K562 (cell line): ENCODE measurements at regions not wholly inside any gene's neighbourhood (a gene's known extent, or its start where the extent isn't known, plus 50 kb on each side); places are given as distances from the start of the nearest gene placed in this dataset.

Experiments used
- ATAC-seq: fragments of 200-7000 bp; cut with Tn5 transposase; 3 replicates; pipeline ENCODE4 v1.9.1; 2020; ENCODE audit warnings: moderate library complexity
- BruUV-seq: library from RNA; stranded (reverse); fragments of 400-500 nt; replicated peaks from 2 replicates; lab custom pipeline; 2021; lab: Mats Ljungman, UMichigan
- CTCF ChIA-PET: fragments of 300-600 bp; formaldehyde crosslinking; extraction: SDS; loops from one replicate; lab custom pipeline; 2021; ENCODE audit warnings: low intra/inter-chr PET ratio; lab: Yijun Ruan, JAX
- POLR2A ChIA-PET: fragments of 300-600, 350-650 bp; sonication (Branson Sonifier 250); formaldehyde crosslinking; extraction: SDS; loops from one replicate; lab custom pipeline; 2021; ENCODE audit warnings: antibody characterized with exemption, inconsistent platforms; lab: Yijun Ruan, JAX
- DNase-seq, 4 experiments: peaks; one replicate each; pipeline versions ENCODE4 v3.0.0 to v3.0.0-alpha.2; 2011 to 2018; ENCODE audit warnings: low spot score in 3 of 4, mixed read lengths in 3 of 4; ENCODE audit errors: extremely low read depth in 1 of 4
- FAIRE-seq: peaks from 2 replicates; lab custom pipeline; 2011; peaks lifted over from hg19 to GRCh38; lab: Jason Lieb, UNC
- H2AFZ ChIP-seq: 2 replicates; pipeline ENCODE4 v1.6.0; 2011; ENCODE audit warnings: low read depth, low read length, control low read depth, inconsistent platforms
- H3K27ac ChIP-seq: fragments of 200-600 bp; 3 replicates; pipeline ENCODE4 v1.8.0; 2011; ENCODE audit warnings: low read depth, mild to moderate bottlenecking, control low read depth, inconsistent platforms, low read length, moderate library complexity, mixed read lengths; ENCODE audit errors: extremely low read depth
- H3K27me3 ChIP-seq, 2 experiments: fragments of 300-600 bp in 1 of 2; 2 replicates in 1 of 2; 3 replicates in 1 of 2; pipeline versions ENCODE4 v1.6.0 to v1.8.0; 2011; ENCODE audit warnings: inconsistent platforms in 2 of 2, low read length in 2 of 2, mild to moderate bottlenecking in 1 of 2, mixed read lengths in 1 of 2, moderate library complexity in 1 of 2; ENCODE audit not compliant: control insufficient read depth in 2 of 2, insufficient read depth in 2 of 2
- H3K36me3 ChIP-seq: fragments of 300-600 bp; 3 replicates; pipeline ENCODE4 v1.8.0; 2011; ENCODE audit warnings: mild to moderate bottlenecking, low read length, inconsistent platforms; ENCODE audit not compliant: control insufficient read depth, insufficient read depth
- H3K4me1 ChIP-seq, 2 experiments: fragments of 200-600 bp in 1 of 2; replicated peaks in 1 of 2; 2 replicates in 1 of 2; 3 replicates in 1 of 2; pipeline versions ENCODE4 v1.5.1 to v1.8.0; 2011; ENCODE audit warnings: inconsistent platforms in 2 of 2, low read length in 2 of 2, mild to moderate bottlenecking in 1 of 2, mixed read lengths in 1 of 2, moderate library complexity in 1 of 2; ENCODE audit not compliant: control insufficient read depth in 2 of 2, insufficient read depth in 2 of 2
- H3K4me2 ChIP-seq: 2 replicates; pipeline ENCODE4 v1.6.1; 2011; ENCODE audit warnings: low read length, control low read depth, inconsistent platforms, mixed read lengths; ENCODE audit not compliant: insufficient read depth
- H3K4me3 ChIP-seq: fragments of 200-600 bp; sonication (generic), shearing (Covaris generic); 2 replicates; pipeline ENCODE4 v1.5.1; 2016; ENCODE audit warnings: control low read depth, inconsistent platforms
- H3K79me2 ChIP-seq: fragments of 200-600 bp; 3 replicates; pipeline ENCODE4 v1.8.0; 2011; ENCODE audit warnings: low read length, inconsistent platforms; ENCODE audit not compliant: control insufficient read depth, insufficient read depth
- H3K9ac ChIP-seq, 2 experiments: 2 replicates each; pipeline versions ENCODE4 v1.6.0 to v1.6.1; 2011; ENCODE audit warnings: low read depth in 2 of 2, low read length in 2 of 2, control low read depth in 1 of 2, inconsistent platforms in 1 of 2, mild to moderate bottlenecking in 1 of 2, mixed read lengths in 1 of 2; ENCODE audit not compliant: insufficient read depth in 1 of 2
- H3K9me1 ChIP-seq: one replicate; pipeline ENCODE4 v1.6.0; 2011; ENCODE audit warnings: inconsistent platforms, mild to moderate bottlenecking, low read length, moderate library complexity; ENCODE audit not compliant: control insufficient read depth, insufficient read depth
- H3K9me3 ChIP-seq: replicated peaks from 2 replicates; pipeline ENCODE4 v1.5.1; 2011; ENCODE audit warnings: low read depth, low read length, inconsistent platforms; ENCODE audit not compliant: control insufficient read depth, insufficient read depth
- H4K20me1 ChIP-seq: replicated peaks from 2 replicates; pipeline ENCODE4 v1.6.1; 2011; ENCODE audit warnings: low read length, inconsistent platforms, mixed read lengths; ENCODE audit not compliant: control insufficient read depth, insufficient read depth
- BCL6 ChIP-seq: fragments of 250-450 bp; sonication (Bioruptor Pico); IDR thresholded peaks from 2 replicates; pipeline ENCODE4 v1.4.0; 2020
- BDP1 ChIP-seq: IDR thresholded peaks from 3 replicates; pipeline ENCODE4 v1.6.1; 2011; ENCODE audit not compliant: insufficient read length, insufficient read depth
- CBFA2T2 ChIP-seq: fragments of 450-650 bp; conservative IDR thresholded peaks from 2 replicates; pipeline ENCODE4 v1.6.1; 2017; ENCODE audit warnings: mild to moderate bottlenecking
- CREBBP ChIP-seq: IDR thresholded peaks from one replicate; pipeline ENCODE4 v1.6.1; 2012; ENCODE audit warnings: low read depth, mild to moderate bottlenecking, control low read depth, inconsistent platforms, low read length
- ESRRA ChIP-seq: fragments of 450-650 bp; IDR thresholded peaks from 2 replicates; pipeline ENCODE4 v1.6.1; 2014; ENCODE audit warnings: low read depth, mild to moderate bottlenecking, moderate library complexity, borderline replicate concordance
- HES1 ChIP-seq: fragments of 450-650 bp; IDR thresholded peaks from 2 replicates; pipeline ENCODE4 v1.6.1; 2016; ENCODE audit warnings: low read depth, mild to moderate bottlenecking, moderate library complexity
- JUND ChIP-seq, 2 experiments: IDR thresholded peaks; 2 replicates in 1 of 2; 3 replicates in 1 of 2; pipeline ENCODE4 v1.6.1; 2011; ENCODE audit warnings: borderline replicate concordance in 2 of 2, low read depth in 2 of 2, low read length in 2 of 2, improper control_type of control experiment in 1 of 2, missing biosample characterization in 1 of 2, missing genetic modification characterization in 1 of 2, missing genetic modification reagents in 1 of 2
- LEF1 ChIP-seq: fragments of 450-650 bp; IDR thresholded peaks from 2 replicates; pipeline ENCODE4 v1.6.1; 2016; ENCODE audit warnings: mild to moderate bottlenecking
- MNT ChIP-seq, 2 experiments: fragments of 450-650 bp; conservative IDR thresholded peaks; 2 replicates each; pipeline ENCODE4 v1.6.1; 2017; ENCODE audit warnings: mild to moderate bottlenecking in 2 of 2, moderate library complexity in 2 of 2
- PHB2 ChIP-seq: fragments of 450-650 bp; IDR thresholded peaks from 2 replicates; pipeline ENCODE4 v1.6.1; 2017; ENCODE audit warnings: low read depth
- PURB ChIP-seq: sonication (generic); formaldehyde crosslinking; IDR thresholded peaks from 2 replicates; pipeline ENCODE4 v1.9.0; 2021; ENCODE audit warnings: low read depth, mild to moderate bottlenecking, missing genetic modification reagents
- SETDB1 ChIP-seq: IDR thresholded peaks from one replicate; pipeline ENCODE4 v1.6.1; 2012; ENCODE audit warnings: low read length, control low read depth, inconsistent platforms
- YBX1 ChIP-seq: fragments of 450-650 bp; IDR thresholded peaks from 2 replicates; pipeline ENCODE4 v1.7.1; 2016; ENCODE audit warnings: mild to moderate bottlenecking
- ZNF277 ChIP-seq: fragments of 250-450 bp; sonication (Bioruptor Pico); IDR thresholded peaks from 2 replicates; pipeline ENCODE4 v1.8.0; 2022; ENCODE audit warnings: inconsistent platforms, mild to moderate bottlenecking, moderate library complexity, borderline replicate concordance
- ZNF551 ChIP-seq: fragments of 250-450 bp; sonication (Bioruptor Pico); IDR thresholded peaks from 2 replicates; pipeline ENCODE4 v1.5.0; 2021; ENCODE audit warnings: mild to moderate bottlenecking, moderate library complexity
- ZNF57 ChIP-seq: fragments of 450-650 bp; formaldehyde crosslinking; IDR thresholded peaks from 2 replicates; pipeline ENCODE4 v1.4.0; 2020; ENCODE audit warnings: mild to moderate bottlenecking, moderate library complexity
- in situ Hi-C: fragments of 300-500 bp; cut with MboI; formaldehyde crosslinking; loops from 4 replicates; pipeline ENCODE4 v1.15.0; 2018; ENCODE audit warnings: inconsistent platforms, mixed read lengths
- intact Hi-C: fragments of 100-400 bp; cut with micrococcal nuclease; formaldehyde crosslinking; loops from 2 replicates; pipeline ENCODE4 v1.14.2; 2022

GRCh38 chr2:226023946-226024345, 624.4 kb downstream of the NYAP2 start:
- H3K36me3 ChIP-seq = no peaks in the 10 kb centered on the region
- CTCF ChIA-PET = no interaction called here
- no peak overlapping the region for H3K27ac ChIP-seq
- intact Hi-C loops (no loop called here), in situ Hi-C loops (no loop called here)
- H3K4me2 ChIP-seq = no peak overlapping the region
- no peaks in the 10 kb centered on the region for H3K79me2 ChIP-seq
- ATAC-seq (no peak), FAIRE-seq (no peak), DNase-seq (no peak)
- H3K9ac ChIP-seq = no peak overlapping the region
- H3K4me1 ChIP-seq = no peaks in the 10 kb centered on the region
- no peak for TF ChIP-seq ZNF277
- no peak for TF ChIP-seq YBX1
- no peak for TF ChIP-seq ZNF57 (CRISPR knock-in tag)
- no peak for TF ChIP-seq PHB2
- TF ChIP-seq ESRRA = no peak
- TF ChIP-seq PURB = no peak
- no peak for TF ChIP-seq LEF1
- TF ChIP-seq HES1 = no peak
- no peak for TF ChIP-seq MNT (conservative IDR thresholded peaks at IDR 0.05)
- TF ChIP-seq CBFA2T2 = no peak
- TF ChIP-seq SETDB1 = no peak
- no peak for TF ChIP-seq JUND (IDR thresholded peaks at IDR 0.05; ENCODE audit: borderline replicate concordance, low read depth, low read length)
- no peak for TF ChIP-seq JUND (tag; IDR thresholded peaks at IDR 0.05; ENCODE audit: borderline replicate concordance, low read depth, low read length)
- no peak for TF ChIP-seq CREBBP
- no peak for TF ChIP-seq BCL6 (CRISPR knock-in tag)
- no peak for TF ChIP-seq ZNF551 (CRISPR knock-in tag)
- TF ChIP-seq BDP1 = no peak
- H3K4me3 ChIP-seq = no peak overlapping the region
- H3K27me3 ChIP-seq = no peaks in the 10 kb centered on the region
- no peaks in the 10 kb centered on the region for H4K20me1 ChIP-seq
- H3K9me3 ChIP-seq = no peaks in the 10 kb centered on the region
- BruUV-seq = no TSS peak
- POLR2A ChIA-PET = no interaction called here
- no peak overlapping the region for H2AFZ ChIP-seq
- no peaks in the 10 kb centered on the region for H3K9me1 ChIP-seq
